ENCODE measurements at regions not wholly inside any gene's neighbourhood (a gene's known extent, or its start where the extent isn't known, plus 50 kb on each side); places are given as distances from the start of the nearest gene placed in this dataset.

DNA sequence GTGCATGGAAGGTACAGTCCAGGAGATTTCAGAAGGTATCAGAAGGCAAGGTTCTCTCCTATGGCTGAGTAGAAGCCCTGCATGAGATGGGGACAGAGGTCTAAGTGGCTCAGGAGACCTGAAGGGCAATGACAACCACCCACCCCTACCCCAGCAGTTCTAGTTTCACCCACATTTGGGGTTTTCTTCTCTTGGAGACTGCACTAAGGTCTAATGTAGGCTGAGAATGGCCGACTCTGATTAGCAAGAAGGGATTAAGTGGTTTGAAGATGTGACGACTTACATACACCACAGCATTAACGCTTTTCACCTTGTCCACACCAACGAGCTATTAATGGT, 71.7 kb upstream of the SOX5 start:
- TF ChIP-seq NFIC (IDR thresholded peaks at IDR 0.05) (no peak), TAF1 (IDR thresholded peaks at IDR 0.05; ENCODE audit: low read depth) (no peak), EP300 (IDR thresholded peaks at IDR 0.05; ENCODE audit: borderline replicate concordance) (no peak), CREB1 (IDR thresholded peaks at IDR 0.05; ENCODE audit: low read depth) (no peak), CEBPB (IDR thresholded peaks at IDR 0.05) (no peak)
- TF ChIP-seq, protein P1, sequence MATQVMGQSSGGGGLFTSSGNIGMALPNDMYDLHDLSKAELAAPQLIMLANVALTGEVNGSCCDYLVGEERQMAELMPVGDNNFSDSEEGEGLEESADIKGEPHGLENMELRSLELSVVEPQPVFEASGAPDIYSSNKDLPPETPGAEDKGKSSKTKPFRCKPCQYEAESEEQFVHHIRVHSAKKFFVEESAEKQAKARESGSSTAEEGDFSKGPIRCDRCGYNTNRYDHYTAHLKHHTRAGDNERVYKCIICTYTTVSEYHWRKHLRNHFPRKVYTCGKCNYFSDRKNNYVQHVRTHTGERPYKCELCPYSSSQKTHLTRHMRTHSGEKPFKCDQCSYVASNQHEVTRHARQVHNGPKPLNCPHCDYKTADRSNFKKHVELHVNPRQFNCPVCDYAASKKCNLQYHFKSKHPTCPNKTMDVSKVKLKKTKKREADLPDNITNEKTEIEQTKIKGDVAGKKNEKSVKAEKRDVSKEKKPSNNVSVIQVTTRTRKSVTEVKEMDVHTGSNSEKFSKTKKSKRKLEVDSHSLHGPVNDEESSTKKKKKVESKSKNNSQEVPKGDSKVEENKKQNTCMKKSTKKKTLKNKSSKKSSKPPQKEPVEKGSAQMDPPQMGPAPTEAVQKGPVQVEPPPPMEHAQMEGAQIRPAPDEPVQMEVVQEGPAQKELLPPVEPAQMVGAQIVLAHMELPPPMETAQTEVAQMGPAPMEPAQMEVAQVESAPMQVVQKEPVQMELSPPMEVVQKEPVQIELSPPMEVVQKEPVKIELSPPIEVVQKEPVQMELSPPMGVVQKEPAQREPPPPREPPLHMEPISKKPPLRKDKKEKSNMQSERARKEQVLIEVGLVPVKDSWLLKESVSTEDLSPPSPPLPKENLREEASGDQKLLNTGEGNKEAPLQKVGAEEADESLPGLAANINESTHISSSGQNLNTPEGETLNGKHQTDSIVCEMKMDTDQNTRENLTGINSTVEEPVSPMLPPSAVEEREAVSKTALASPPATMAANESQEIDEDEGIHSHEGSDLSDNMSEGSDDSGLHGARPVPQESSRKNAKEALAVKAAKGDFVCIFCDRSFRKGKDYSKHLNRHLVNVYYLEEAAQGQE (IDR thresholded peaks at IDR 0.05; ENCODE audit: low read depth) = no peak

Data from Ishikawa (cell line).